ENCODE measurements at regions not wholly inside any gene's neighbourhood (a gene's known extent, or its start where the extent isn't known, plus 50 kb on each side); places are given as distances from the start of the nearest gene placed in this dataset.

GRCh38 chr1:87584586-87584985 is 255.9 kb downstream of the LMO4 start:
- Mint-ChIP-seq H3K36me3 (ENCODE audit: low read depth) (no peaks in the 10 kb centered on the region), H3K4me3 (no peak overlapping the region), H3K4me1 (no peaks in the 10 kb centered on the region), H3K27ac (no peak overlapping the region), H3K9me3 (no peaks in the 10 kb centered on the region), H3K27me3 (ENCODE audit: insufficient read depth) (no peaks in the 10 kb centered on the region)
- Histone ChIP-seq H3K4me3 (ENCODE audit: low read length) (no peak overlapping the region), H3K9me3 (ENCODE audit: control insufficient read depth, low read length) (no peaks in the 10 kb centered on the region), H3K27ac (ENCODE audit: low read depth, low read length) (no peak overlapping the region), H3K27me3 (ENCODE audit: control insufficient read depth, insufficient read depth, low read length, poor library complexity, severe bottlenecking) (no peaks in the 10 kb centered on the region), H3K4me1 (ENCODE audit: control insufficient read depth, insufficient read depth, low read length) (no peaks in the 10 kb centered on the region), H3K9ac (ENCODE audit: extremely low read depth, low read length, poor library complexity, severe bottlenecking) (no peak overlapping the region), H3K36me3 (ENCODE audit: control insufficient read depth, insufficient read depth, low read length) (no peaks in the 10 kb centered on the region)
- no peak for DNase-seq
- WGBS, 2 experiments (ENCODE audit: insufficient coverage in 1 of 2, insufficient read length in 1 of 2): 59% methylated on average over 1 of the region's 1 CpG; no CpG with 5 or more reads in 1 of the 2 experiments
- no peak for TF ChIP-seq CTCF (conservative IDR thresholded peaks at IDR 0.05)

- Histone ChIP-seq H3K27me3 (ENCODE audit: control insufficient read depth, insufficient read depth, low read length, poor library complexity, severe bottlenecking) (no peaks in the 10 kb centered on the region), H3K4me1 (ENCODE audit: control insufficient read depth, insufficient read depth, low read length) (no peaks in the 10 kb centered on the region), H3K9ac (ENCODE audit: extremely low read depth, low read length, poor library complexity, severe bottlenecking) (no peak overlapping the region), H3K4me3 (ENCODE audit: low read length) (no peak overlapping the region), H3K9me3 (ENCODE audit: control insufficient read depth, low read length) (no peaks in the 10 kb centered on the region), H3K27ac (ENCODE audit: low read depth, low read length) (no peak overlapping the region), H3K36me3 (ENCODE audit: control insufficient read depth, insufficient read depth, low read length) (no peaks in the 10 kb centered on the region)
- no peak overlapping the region for H3K4me3 Mint-ChIP-seq
- H3K9me3 Mint-ChIP-seq: no peaks in the 10 kb centered on the region
- no peak for DNase-seq
- WGBS, 2 experiments (ENCODE audit: insufficient coverage in 1 of 2, insufficient read length in 1 of 2): 93 to 94% methylated on average over 3 of the region's 3 CpGs
- no peaks in the 10 kb centered on the region for H3K4me1 Mint-ChIP-seq
- no peaks in the 10 kb centered on the region for H3K36me3 Mint-ChIP-seq (ENCODE audit: low read depth)
- no peak overlapping the region for H3K27ac Mint-ChIP-seq
- H3K27me3 Mint-ChIP-seq (ENCODE audit: insufficient read depth): no peaks in the 10 kb centered on the region
- TF ChIP-seq CTCF (conservative IDR thresholded peaks at IDR 0.05): no peak
Measured at GRCh38 chr1:87586501-87586900, 257.8 kb downstream of the LMO4 start.

GRCh38 chr1:87588495-87588894 is 259.8 kb downstream of the LMO4 start:
- TF ChIP-seq CTCF (conservative IDR thresholded peaks at IDR 0.05): no peak
- Mint-ChIP-seq H3K27me3 (ENCODE audit: insufficient read depth) (no peaks in the 10 kb centered on the region), H3K4me3 (no peak overlapping the region), H3K36me3 (ENCODE audit: low read depth) (no peaks in the 10 kb centered on the region), H3K4me1 (no peaks in the 10 kb centered on the region), H3K27ac (no peak overlapping the region), H3K9me3 (no peaks in the 10 kb centered on the region)
- Histone ChIP-seq H3K27me3 (ENCODE audit: control insufficient read depth, insufficient read depth, low read length, poor library complexity, severe bottlenecking) (no peaks in the 10 kb centered on the region), H3K9ac (ENCODE audit: extremely low read depth, low read length, poor library complexity, severe bottlenecking) (no peak overlapping the region), H3K4me1 (ENCODE audit: control insufficient read depth, insufficient read depth, low read length) (no peaks in the 10 kb centered on the region), H3K36me3 (ENCODE audit: control insufficient read depth, insufficient read depth, low read length) (no peaks in the 10 kb centered on the region), H3K27ac (ENCODE audit: low read depth, low read length) (no peak overlapping the region), H3K9me3 (ENCODE audit: control insufficient read depth, low read length) (no peaks in the 10 kb centered on the region), H3K4me3 (ENCODE audit: low read length) (no peak overlapping the region)
- DNase-seq: no peak
- 84% methylated on average over 3 to 4 of the region's 4 CpGs for WGBS, 2 experiments (ENCODE audit: insufficient coverage in 1 of 2, insufficient read length in 1 of 2)
